HEK293T (cell line): ENCODE measurements at regions not wholly inside any gene's neighbourhood (a gene's known extent, or its start where the extent isn't known, plus 50 kb on each side); places are given as distances from the start of the nearest gene placed in this dataset.

Source experiments
- CTCF ChIA-PET: fragments of 350-600 bp; formaldehyde crosslinking; extraction: SDS; loops from one replicate; lab custom pipeline; 2021; ENCODE audit warnings: antibody characterized with exemption, inconsistent platforms; lab: Yijun Ruan, JAX
- POLR2A ChIA-PET: fragments of 350-600 bp; formaldehyde crosslinking; extraction: SDS; loops from one replicate; lab custom pipeline; 2020; ENCODE audit warnings: antibody characterized with exemption, inconsistent platforms; lab: Yijun Ruan, JAX
- DNase-seq: peaks from one replicate; pipeline ENCODE4 v3.0.0; 2012; ENCODE audit warnings: mixed read lengths; ENCODE audit errors: extremely low spot score
- ARNT ChIP-seq: fragments of 450-650 bp; IDR thresholded peaks from 2 replicates; pipeline ENCODE4 v1.6.1; 2017; ENCODE audit warnings: mild to moderate bottlenecking
- BHLHE40 ChIP-seq: fragments of 450-650 bp; IDR thresholded peaks from 2 replicates; pipeline ENCODE4 v1.6.1; 2016; ENCODE audit warnings: mild to moderate bottlenecking, moderate library complexity, borderline replicate concordance
- CTBP1 ChIP-seq: fragments of 450-650 bp; IDR thresholded peaks from 2 replicates; pipeline ENCODE4 v1.6.1; 2016; ENCODE audit warnings: borderline replicate concordance
- ELF4 ChIP-seq: fragments of 450-650 bp; IDR thresholded peaks from 2 replicates; pipeline ENCODE4 v1.6.1; 2017; ENCODE audit warnings: antibody characterized with exemption
- FOXA1 ChIP-seq: fragments of 450-650 bp; IDR thresholded peaks from 2 replicates; pipeline ENCODE4 v1.6.1; 2016; ENCODE audit warnings: mild to moderate bottlenecking
- FOXK2 ChIP-seq: fragments of 450-650 bp; IDR thresholded peaks from 2 replicates; pipeline ENCODE4 v1.6.1; 2016; ENCODE audit warnings: mild to moderate bottlenecking
- FOXM1 ChIP-seq: fragments of 450-650 bp; IDR thresholded peaks from 2 replicates; pipeline ENCODE4 v1.6.1; 2017; ENCODE audit warnings: mild to moderate bottlenecking, borderline replicate concordance
- HDGF ChIP-seq: fragments of 450-650 bp; IDR thresholded peaks from 2 replicates; pipeline ENCODE4 v1.6.1; 2017; ENCODE audit warnings: antibody characterized with exemption, borderline replicate concordance
- L3MBTL2 ChIP-seq: fragments of 450-650 bp; conservative IDR thresholded peaks from 2 replicates; pipeline ENCODE4 v1.6.1; 2016; ENCODE audit warnings: mild to moderate bottlenecking
- LEF1 ChIP-seq: fragments of 450-650 bp; IDR thresholded peaks from 2 replicates; pipeline ENCODE4 v1.6.1; 2017; ENCODE audit warnings: mild to moderate bottlenecking, borderline replicate concordance
- NFRKB ChIP-seq: fragments of 450-650 bp; IDR thresholded peaks from 2 replicates; pipeline ENCODE4 v1.6.1; 2016; ENCODE audit warnings: mild to moderate bottlenecking, moderate library complexity
- SP1 ChIP-seq: fragments of 450-650 bp; IDR thresholded peaks from 2 replicates; pipeline ENCODE4 v1.6.1; 2017
- SUZ12 ChIP-seq: fragments of 450-650 bp; IDR thresholded peaks from 2 replicates; pipeline ENCODE4 v1.6.1; 2016; ENCODE audit warnings: mild to moderate bottlenecking
- TARDBP ChIP-seq: fragments of 450-650 bp; IDR thresholded peaks from 2 replicates; pipeline ENCODE4 v1.6.1; 2016
- ZNF384 ChIP-seq: fragments of 450-650 bp; IDR thresholded peaks from 2 replicates; pipeline ENCODE4 v1.6.1; 2016
- TF ChIP-seq, protein P1 (sequence below): fragments of 450-650 bp; IDR thresholded peaks from 2 replicates; pipeline ENCODE4 v1.6.1; 2016

DNA sequence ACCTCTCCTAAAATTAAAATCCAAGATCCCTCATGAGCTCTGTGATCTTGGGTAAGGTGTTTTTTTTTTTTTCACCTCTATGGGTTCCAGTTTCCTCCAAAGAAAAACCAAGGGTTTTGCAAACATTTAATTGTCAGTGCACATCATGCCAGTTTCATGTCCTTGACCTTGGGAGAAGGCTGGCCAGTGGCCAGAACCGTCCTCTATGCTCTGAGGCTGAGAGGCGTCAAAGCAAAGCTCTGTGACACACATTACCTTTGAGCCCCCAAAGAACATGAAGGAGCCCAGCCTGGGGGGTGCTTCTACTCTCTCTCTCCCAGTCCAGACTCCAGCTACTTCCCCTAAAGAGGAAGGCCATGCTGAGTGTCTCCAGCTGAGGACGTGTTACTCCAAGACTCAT, 145.5 kb upstream of the TMEM132C start:
- DNase-seq = no peak
- TF ChIP-seq ARNT (no peak), HDGF (no peak), FOXA1 (no peak), ELF4 (no peak), TARDBP (no peak), FOXM1 (no peak), BHLHE40 (no peak), L3MBTL2 (no peak), SP1 (no peak), CTBP1 (no peak), SUZ12 (no peak), LEF1 (no peak), NFRKB (no peak), FOXK2 (no peak), ZNF384 (no peak)
- TF ChIP-seq, protein P1, sequence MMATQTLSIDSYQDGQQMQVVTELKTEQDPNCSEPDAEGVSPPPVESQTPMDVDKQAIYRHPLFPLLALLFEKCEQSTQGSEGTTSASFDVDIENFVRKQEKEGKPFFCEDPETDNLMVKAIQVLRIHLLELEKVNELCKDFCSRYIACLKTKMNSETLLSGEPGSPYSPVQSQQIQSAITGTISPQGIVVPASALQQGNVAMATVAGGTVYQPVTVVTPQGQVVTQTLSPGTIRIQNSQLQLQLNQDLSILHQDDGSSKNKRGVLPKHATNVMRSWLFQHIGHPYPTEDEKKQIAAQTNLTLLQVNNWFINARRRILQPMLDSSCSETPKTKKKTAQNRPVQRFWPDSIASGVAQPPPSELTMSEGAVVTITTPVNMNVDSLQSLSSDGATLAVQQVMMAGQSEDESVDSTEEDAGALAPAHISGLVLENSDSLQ = no peak

DNA sequence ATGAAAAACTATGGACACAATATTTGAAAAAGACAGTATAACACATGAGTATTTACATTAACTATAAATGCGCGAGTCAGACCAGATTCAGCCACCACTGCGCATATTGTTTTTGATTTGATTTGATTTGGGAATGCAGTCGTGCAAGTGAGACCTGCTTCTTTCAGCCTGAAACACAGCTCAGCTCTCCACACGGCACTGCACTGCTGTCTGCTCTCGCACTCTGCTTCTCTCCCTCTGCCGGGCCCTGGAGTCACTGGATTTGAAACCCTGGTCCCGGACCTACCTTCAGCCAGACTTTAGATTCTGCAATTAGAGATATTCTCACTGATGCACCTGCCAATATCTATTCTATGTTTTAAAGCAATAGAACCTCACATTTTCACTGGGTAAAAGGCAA, 143.9 kb upstream of the TMEM132C start:
- TF ChIP-seq NFRKB (no peak), CTBP1 (no peak), FOXA1 (no peak), FOXM1 (no peak), SP1 (no peak), SUZ12 (no peak), LEF1 (no peak), ARNT (no peak), HDGF (no peak), ZNF384 (no peak), TARDBP (no peak), FOXK2 (no peak), L3MBTL2 (no peak), ELF4 (no peak), BHLHE40 (no peak)
- TF ChIP-seq, protein P1 = no peak
- ChIA-PET POLR2A (no interaction called here), CTCF (no interaction called here)
- DNase-seq = no peak

More for the DNA sequence above, 145.5 kb upstream of the TMEM132C start:
- CTCF ChIA-PET = interaction anchor here (0.5 kb wide), 1 partner anchor 28 kb away, joined by 3 read pairs; no protein-coding TSS in a partner anchor
- POLR2A ChIA-PET = no interaction called here

DNA sequence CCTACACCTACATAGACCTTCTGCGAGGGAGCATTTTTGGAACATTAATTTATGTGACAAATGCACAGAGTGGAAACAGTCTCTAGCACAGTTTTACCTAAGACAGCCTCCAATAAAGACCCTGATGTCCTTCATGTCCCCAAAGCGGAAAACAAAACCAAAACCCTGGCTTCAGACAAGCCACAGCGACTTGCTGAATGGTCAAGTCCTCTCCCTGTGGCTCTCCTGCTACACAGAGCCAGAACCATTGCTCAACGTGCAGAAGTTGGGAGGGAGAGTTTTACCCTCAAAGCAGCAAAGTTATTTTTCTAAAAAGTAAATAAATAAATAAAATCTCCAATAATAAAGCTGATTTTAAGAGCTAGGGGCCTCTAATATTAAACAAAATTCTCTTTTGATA, 135.0 kb upstream of the TMEM132C start:
- no peak for DNase-seq
- ChIA-PET CTCF (no interaction called here), POLR2A (no interaction called here)
- no peak for TF ChIP-seq FOXM1
- no peak for TF ChIP-seq SP1
- no peak for TF ChIP-seq FOXK2
- no peak for TF ChIP-seq SUZ12
- TF ChIP-seq ELF4 = no peak
- TF ChIP-seq HDGF = no peak
- no peak for TF ChIP-seq L3MBTL2
- TF ChIP-seq BHLHE40 = no peak
- no peak for TF ChIP-seq LEF1
- TF ChIP-seq NFRKB = no peak
- TF ChIP-seq ARNT = no peak
- TF ChIP-seq FOXA1 = no peak
- TF ChIP-seq CTBP1 = no peak
- TF ChIP-seq, protein P1 = no peak
- no peak for TF ChIP-seq TARDBP
- TF ChIP-seq ZNF384 = no peak

DNA sequence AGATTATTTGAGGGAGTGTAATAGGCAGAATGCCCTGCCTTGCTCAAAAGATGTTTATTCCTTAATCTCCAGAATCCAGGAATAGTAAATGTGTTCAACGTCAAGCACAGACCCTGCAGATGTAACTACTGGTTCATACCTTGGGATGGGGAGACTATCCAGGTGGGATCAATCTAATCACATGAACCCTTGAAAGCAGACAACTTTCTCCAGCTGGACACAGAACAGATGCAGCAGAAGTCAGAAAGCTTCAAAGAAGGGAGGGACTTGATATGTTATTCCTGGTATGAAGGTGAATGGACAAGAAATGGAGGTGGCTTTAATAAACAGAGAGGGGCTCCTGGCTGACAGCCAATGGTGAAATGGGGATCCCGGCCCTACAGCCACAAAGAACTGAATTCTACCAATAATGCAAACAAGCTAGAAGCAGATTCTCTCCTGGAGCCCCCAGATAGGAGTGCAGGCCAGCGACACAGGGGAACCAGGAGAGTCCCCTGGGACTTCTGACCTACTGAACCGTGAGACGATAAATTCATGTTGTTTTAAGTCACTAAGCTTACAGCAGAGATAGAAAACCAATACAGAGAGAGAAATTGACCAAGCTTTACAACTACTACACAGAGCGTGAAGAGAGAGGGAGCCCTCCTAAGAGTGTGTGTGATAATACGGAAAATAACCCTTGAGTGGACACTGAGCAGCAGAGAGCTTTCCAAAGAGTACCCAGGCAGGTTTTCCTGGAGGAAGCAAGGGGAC, 133.5 kb upstream of the TMEM132C start:
- TF ChIP-seq NFRKB = no peak
- ChIA-PET POLR2A (no interaction called here), CTCF (no interaction called here)
- no peak for DNase-seq

DNA sequence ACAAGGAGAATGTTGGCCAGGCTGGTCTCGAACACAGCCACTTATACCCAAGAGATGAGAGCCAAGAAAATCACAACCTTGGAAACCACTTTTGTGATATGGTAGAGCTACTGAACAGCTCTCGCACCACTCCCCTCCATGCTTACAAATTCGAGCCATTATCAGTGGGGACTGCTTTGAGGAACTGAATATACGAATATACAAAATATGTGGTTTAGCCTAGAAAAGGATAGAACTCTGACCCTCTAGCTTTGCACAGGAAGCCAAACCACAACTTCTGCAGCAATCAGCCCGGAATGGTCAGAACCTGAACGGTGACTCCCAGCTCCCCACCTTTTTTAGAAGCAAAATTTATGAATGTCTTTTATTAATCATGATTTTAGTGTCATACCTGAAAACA, 129.8 kb upstream of the TMEM132C start:
- POLR2A ChIA-PET = no interaction called here

More for the DNA sequence above, 129.8 kb upstream of the TMEM132C start:
- TF ChIP-seq FOXM1 (no peak), NFRKB (no peak), L3MBTL2 (no peak), BHLHE40 (no peak), CTBP1 (no peak), SUZ12 (no peak), FOXA1 (no peak), SP1 (no peak), ZNF384 (no peak), HDGF (no peak), ARNT (no peak), ELF4 (no peak), LEF1 (no peak), FOXK2 (no peak), TARDBP (no peak)
- TF ChIP-seq, protein P1 = no peak
- CTCF ChIA-PET = no interaction called here
- no peak for DNase-seq
